ENCODE measurements at regions not wholly inside any gene's neighbourhood (a gene's known extent, or its start where the extent isn't known, plus 50 kb on each side); places are given as distances from the start of the nearest gene placed in this dataset.

DNA sequence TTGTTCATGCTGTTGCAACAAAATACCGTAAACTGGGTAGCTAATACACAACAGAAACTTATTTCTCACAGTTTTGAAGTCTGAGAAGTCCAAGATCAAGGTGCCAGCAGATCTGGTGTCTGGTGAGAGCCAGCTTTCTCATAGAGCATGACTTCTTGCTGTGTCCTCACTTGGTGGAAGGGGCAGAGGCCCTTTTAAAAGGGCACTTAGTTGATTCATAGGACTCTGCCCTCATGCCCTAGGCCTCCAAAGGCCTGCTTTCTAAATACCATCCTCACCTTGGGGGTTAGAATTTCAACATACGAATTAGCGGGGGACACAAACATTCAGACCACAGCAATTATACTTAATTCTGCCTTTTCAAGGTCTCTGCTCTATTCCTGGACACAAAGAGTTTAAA lies 52.3 kb upstream of the FDX1 start:
- H4K20me1 ChIP-seq (ENCODE audit: control insufficient read depth, extremely low read depth, insufficient read depth, low read length): no peaks in the 10 kb centered on the region
- H3K4me3 ChIP-seq (replicated peaks in 1 of 4; ENCODE audit: control extremely low read depth in 1 of 4, insufficient read depth in 1 of 4, low read depth in 3 of 4, low read length in 4 of 4): no peak overlapping the region
- H3K79me2 ChIP-seq (ENCODE audit: control insufficient read depth, insufficient read depth, low read length): no peaks in the 10 kb centered on the region
- H3K27me3 ChIP-seq (ENCODE audit: control insufficient read depth, insufficient read depth, low read length): no peaks in the 10 kb centered on the region
- H3K4me2 ChIP-seq (ENCODE audit: extremely low read depth, insufficient read depth, low read length): no peak overlapping the region
- H3K36me3 ChIP-seq (ENCODE audit: control insufficient read depth, insufficient read depth, low read length): no peaks in the 10 kb centered on the region
- DNase-seq (ENCODE audit: low read depth in 2 of 2): no peak
- H2AFZ ChIP-seq (ENCODE audit: low read length): no peak overlapping the region
- TF ChIP-seq EZH2 (IDR thresholded peaks at IDR 0.05; ENCODE audit: low read length, missing control alignments): no peak
- TF ChIP-seq, protein P1, sequence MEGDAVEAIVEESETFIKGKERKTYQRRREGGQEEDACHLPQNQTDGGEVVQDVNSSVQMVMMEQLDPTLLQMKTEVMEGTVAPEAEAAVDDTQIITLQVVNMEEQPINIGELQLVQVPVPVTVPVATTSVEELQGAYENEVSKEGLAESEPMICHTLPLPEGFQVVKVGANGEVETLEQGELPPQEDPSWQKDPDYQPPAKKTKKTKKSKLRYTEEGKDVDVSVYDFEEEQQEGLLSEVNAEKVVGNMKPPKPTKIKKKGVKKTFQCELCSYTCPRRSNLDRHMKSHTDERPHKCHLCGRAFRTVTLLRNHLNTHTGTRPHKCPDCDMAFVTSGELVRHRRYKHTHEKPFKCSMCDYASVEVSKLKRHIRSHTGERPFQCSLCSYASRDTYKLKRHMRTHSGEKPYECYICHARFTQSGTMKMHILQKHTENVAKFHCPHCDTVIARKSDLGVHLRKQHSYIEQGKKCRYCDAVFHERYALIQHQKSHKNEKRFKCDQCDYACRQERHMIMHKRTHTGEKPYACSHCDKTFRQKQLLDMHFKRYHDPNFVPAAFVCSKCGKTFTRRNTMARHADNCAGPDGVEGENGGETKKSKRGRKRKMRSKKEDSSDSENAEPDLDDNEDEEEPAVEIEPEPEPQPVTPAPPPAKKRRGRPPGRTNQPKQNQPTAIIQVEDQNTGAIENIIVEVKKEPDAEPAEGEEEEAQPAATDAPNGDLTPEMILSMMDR (conservative IDR thresholded peaks at IDR 0.05 in 1 of 2, IDR thresholded peaks at IDR 0.05 in 1 of 2; ENCODE audit: low read depth in 1 of 2, low read length in 2 of 2): no peak
- no peak overlapping the region for H3K9ac ChIP-seq (ENCODE audit: insufficient read depth, low read length)
- H3K9me3 ChIP-seq (ENCODE audit: control insufficient read depth, insufficient read depth, low read depth, low read length): no peaks in the 10 kb centered on the region
- no peak overlapping the region for H3K27ac ChIP-seq (ENCODE audit: insufficient read depth, low read length)
- H3K4me1 ChIP-seq (ENCODE audit: control insufficient read depth, extremely low read depth, insufficient read depth, low read length): no peaks in the 10 kb centered on the region

DNA sequence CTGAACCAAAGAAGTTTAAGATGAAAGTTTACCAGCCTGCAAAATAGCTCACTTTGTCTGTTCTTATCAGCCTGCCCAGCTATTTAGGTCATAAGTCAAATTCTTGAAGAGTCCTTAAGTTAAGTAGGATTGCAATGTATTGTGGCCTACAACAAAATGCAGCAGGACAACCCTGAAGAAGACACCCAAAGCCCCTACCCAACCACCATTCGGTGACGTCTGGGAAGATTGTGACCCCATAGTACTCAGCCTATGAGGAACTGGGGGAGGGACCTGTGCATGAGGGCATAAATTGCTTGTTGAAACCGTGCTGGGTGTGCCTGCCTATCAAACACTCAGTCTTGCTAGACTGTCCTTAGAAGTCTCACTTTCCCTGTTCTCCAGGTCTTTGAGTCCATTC lies 50.5 kb upstream of the FDX1 start:
- H3K4me3 ChIP-seq (replicated peaks in 1 of 4; ENCODE audit: control extremely low read depth in 1 of 4, insufficient read depth in 1 of 4, low read depth in 3 of 4, low read length in 4 of 4): no peak overlapping the region
- H3K9ac ChIP-seq (ENCODE audit: insufficient read depth, low read length): no peak overlapping the region
- H3K9me3 ChIP-seq (ENCODE audit: control insufficient read depth, insufficient read depth, low read depth, low read length): no peaks in the 10 kb centered on the region
- H3K4me2 ChIP-seq (ENCODE audit: extremely low read depth, insufficient read depth, low read length): no peak overlapping the region
- no peaks in the 10 kb centered on the region for H3K27me3 ChIP-seq (ENCODE audit: control insufficient read depth, insufficient read depth, low read length)
- H3K36me3 ChIP-seq (ENCODE audit: control insufficient read depth, insufficient read depth, low read length): no peaks in the 10 kb centered on the region
- TF ChIP-seq EZH2 (IDR thresholded peaks at IDR 0.05; ENCODE audit: low read length, missing control alignments): no peak
- TF ChIP-seq, protein P1 (conservative IDR thresholded peaks at IDR 0.05 in 1 of 2, IDR thresholded peaks at IDR 0.05 in 1 of 2; ENCODE audit: low read depth in 1 of 2, low read length in 2 of 2): no peak
- H3K4me1 ChIP-seq (ENCODE audit: control insufficient read depth, extremely low read depth, insufficient read depth, low read length): no peaks in the 10 kb centered on the region
- no peak overlapping the region for H2AFZ ChIP-seq (ENCODE audit: low read length)
- H3K27ac ChIP-seq (ENCODE audit: insufficient read depth, low read length): no peak overlapping the region
- no peak for DNase-seq (ENCODE audit: low read depth in 2 of 2)
- H3K79me2 ChIP-seq (ENCODE audit: control insufficient read depth, insufficient read depth, low read length): no peaks in the 10 kb centered on the region
- no peaks in the 10 kb centered on the region for H4K20me1 ChIP-seq (ENCODE audit: control insufficient read depth, extremely low read depth, insufficient read depth, low read length)

- no peak overlapping the region for H3K4me3 ChIP-seq (replicated peaks in 1 of 4; ENCODE audit: control extremely low read depth in 1 of 4, insufficient read depth in 1 of 4, low read depth in 3 of 4, low read length in 4 of 4)
- H3K36me3 ChIP-seq (ENCODE audit: control insufficient read depth, insufficient read depth, low read length): no peaks in the 10 kb centered on the region
- no peak for TF ChIP-seq EZH2 (IDR thresholded peaks at IDR 0.05; ENCODE audit: low read length, missing control alignments)
- TF ChIP-seq, protein P1 (conservative IDR thresholded peaks at IDR 0.05 in 1 of 2, IDR thresholded peaks at IDR 0.05 in 1 of 2; ENCODE audit: low read depth in 1 of 2, low read length in 2 of 2): no peak
- no peaks in the 10 kb centered on the region for H3K79me2 ChIP-seq (ENCODE audit: control insufficient read depth, insufficient read depth, low read length)
- H2AFZ ChIP-seq (ENCODE audit: low read length): no peak overlapping the region
- no peak for DNase-seq (ENCODE audit: low read depth in 2 of 2)
- H3K9me3 ChIP-seq (ENCODE audit: control insufficient read depth, insufficient read depth, low read depth, low read length): no peaks in the 10 kb centered on the region
- no peaks in the 10 kb centered on the region for H4K20me1 ChIP-seq (ENCODE audit: control insufficient read depth, extremely low read depth, insufficient read depth, low read length)
- H3K4me1 ChIP-seq (ENCODE audit: control insufficient read depth, extremely low read depth, insufficient read depth, low read length): no peaks in the 10 kb centered on the region
- no peak overlapping the region for H3K27ac ChIP-seq (ENCODE audit: insufficient read depth, low read length)
- H3K4me2 ChIP-seq (ENCODE audit: extremely low read depth, insufficient read depth, low read length): no peak overlapping the region
- H3K27me3 ChIP-seq (ENCODE audit: control insufficient read depth, insufficient read depth, low read length): no peaks in the 10 kb centered on the region
- H3K9ac ChIP-seq (ENCODE audit: insufficient read depth, low read length): no peak overlapping the region
Measured at GRCh38 chr11:110379936-110380335, 49.8 kb upstream of the FDX1 start.
